Gastroesophageal sphincter (tissue), 3 donors: ENCODE measurements at regions not wholly inside any gene's neighbourhood (a gene's known extent, or its start where the extent isn't known, plus 50 kb on each side); places are given as distances from the start of the nearest gene placed in this dataset.

Experiments used
- POLR2AphosphoS5 ChIP-seq: sonication (generic); formaldehyde crosslinking; IDR thresholded peaks from one replicate; pipeline ENCODE4 v1.6.1; 2017; ENCODE audit warnings: antibody characterized with exemption
- TF ChIP-seq, protein P1 (sequence below), 4 experiments: fragments of 200-600 bp in 2 of 4; fragments of 450-650 bp in 2 of 4; sonication (generic) in 1 of 4; IDR thresholded peaks; one replicate each; pipeline ENCODE4 v1.5.1; 2017 to 2019; ENCODE audit warnings: antibody characterized with exemption in 4 of 4, mild to moderate bottlenecking in 2 of 4, moderate library complexity in 2 of 4

DNA sequence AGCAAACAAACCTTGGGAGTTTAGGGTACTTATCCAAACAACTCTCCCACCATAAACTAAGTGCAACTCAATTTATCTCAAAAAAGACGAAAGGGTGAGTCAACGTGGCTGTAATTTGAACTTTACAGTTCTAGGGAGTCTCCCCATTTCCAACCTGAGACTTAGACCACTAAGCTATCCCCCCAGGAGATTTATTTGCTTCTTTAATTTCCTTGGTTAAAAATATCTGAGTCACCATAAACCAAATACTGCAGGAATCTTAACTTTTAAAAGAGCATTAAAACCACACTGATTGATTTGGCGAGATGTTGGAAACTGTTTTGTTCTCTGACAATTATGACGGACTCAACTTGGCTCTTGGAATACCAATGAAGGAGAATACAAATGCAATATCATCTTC, 299.3 kb upstream of the SOX9 start:
- TF ChIP-seq, protein P1, sequence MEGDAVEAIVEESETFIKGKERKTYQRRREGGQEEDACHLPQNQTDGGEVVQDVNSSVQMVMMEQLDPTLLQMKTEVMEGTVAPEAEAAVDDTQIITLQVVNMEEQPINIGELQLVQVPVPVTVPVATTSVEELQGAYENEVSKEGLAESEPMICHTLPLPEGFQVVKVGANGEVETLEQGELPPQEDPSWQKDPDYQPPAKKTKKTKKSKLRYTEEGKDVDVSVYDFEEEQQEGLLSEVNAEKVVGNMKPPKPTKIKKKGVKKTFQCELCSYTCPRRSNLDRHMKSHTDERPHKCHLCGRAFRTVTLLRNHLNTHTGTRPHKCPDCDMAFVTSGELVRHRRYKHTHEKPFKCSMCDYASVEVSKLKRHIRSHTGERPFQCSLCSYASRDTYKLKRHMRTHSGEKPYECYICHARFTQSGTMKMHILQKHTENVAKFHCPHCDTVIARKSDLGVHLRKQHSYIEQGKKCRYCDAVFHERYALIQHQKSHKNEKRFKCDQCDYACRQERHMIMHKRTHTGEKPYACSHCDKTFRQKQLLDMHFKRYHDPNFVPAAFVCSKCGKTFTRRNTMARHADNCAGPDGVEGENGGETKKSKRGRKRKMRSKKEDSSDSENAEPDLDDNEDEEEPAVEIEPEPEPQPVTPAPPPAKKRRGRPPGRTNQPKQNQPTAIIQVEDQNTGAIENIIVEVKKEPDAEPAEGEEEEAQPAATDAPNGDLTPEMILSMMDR (IDR thresholded peaks at IDR 0.05) = no peak
- no peak for TF ChIP-seq POLR2AphosphoS5
